NCI-H1092 (cell line): ENCODE measurements at regions not wholly inside any gene's neighbourhood (a gene's known extent, or its start where the extent isn't known, plus 50 kb on each side); places are given as distances from the start of the nearest gene placed in this dataset.
"Not testable (repeated sequence)": the region's sequence is repeated elsewhere in the genome, so short reads cannot be mapped to it uniquely, and the experiment has no call there.

Experiments
- DNase-seq: peaks from one replicate; lab custom pipeline; 2025; lab: John Stamatoyannopoulos, UW

DNA sequence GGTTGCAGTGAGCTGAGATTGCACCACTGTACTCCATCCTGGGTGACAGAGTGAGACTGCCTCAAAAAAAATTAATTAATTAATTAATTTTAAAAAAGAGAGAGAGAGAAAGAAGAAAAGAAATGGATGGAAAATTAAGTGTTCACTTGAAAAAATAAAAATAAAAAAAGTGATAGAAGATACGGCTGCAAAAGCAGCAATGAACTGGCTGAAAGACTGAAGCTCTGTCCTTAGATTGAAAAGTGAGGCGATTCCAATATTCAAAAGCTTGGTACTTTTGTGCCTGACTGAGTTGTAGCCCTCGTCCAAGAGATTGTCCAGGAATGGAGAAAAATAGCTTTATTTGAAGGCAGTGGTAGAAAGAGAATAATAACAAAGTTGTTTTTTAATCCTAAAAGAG is 154.6 kb downstream of the ADSS2 start:
- DNase-seq: no peak

DNA sequence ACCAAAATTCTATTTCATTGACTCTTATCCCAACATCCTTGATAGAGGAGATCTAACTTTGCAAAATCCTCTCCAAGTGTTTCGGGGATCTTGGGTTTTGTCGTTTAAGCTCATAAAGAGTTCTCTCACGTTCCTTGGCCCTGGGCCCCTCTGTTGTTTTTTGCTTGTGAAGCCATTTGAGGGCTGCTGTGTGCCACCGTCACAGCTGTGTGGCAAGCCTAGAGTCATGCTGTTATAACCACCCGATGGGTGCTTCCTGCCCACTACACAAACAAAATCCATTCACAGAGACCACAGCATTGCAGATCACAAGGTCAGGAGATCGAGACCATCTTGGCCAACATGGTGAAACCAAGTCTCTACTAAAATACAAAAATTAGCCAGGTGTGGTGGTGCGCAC is 154.1 kb downstream of the ADSS2 start:
- DNase-seq: no peak

DNA sequence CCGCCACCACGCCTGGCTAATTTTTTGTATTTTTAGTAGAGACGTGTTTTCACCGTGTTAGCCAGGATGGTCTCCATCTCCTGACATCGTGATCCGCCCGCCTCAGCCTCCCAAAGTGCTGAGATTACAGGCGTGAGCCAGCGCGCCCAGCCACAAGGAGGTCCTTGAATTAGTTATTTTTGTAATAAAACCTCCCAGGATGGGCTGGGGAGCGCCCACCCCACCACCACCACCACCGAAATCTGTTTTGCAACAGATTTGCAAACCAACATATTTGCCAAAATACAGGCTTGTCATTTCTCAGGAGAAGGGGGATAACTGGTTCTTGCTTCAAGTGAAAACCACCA is 151.7 kb downstream of the ADSS2 start:
- not testable (repeated sequence) for DNase-seq

DNA sequence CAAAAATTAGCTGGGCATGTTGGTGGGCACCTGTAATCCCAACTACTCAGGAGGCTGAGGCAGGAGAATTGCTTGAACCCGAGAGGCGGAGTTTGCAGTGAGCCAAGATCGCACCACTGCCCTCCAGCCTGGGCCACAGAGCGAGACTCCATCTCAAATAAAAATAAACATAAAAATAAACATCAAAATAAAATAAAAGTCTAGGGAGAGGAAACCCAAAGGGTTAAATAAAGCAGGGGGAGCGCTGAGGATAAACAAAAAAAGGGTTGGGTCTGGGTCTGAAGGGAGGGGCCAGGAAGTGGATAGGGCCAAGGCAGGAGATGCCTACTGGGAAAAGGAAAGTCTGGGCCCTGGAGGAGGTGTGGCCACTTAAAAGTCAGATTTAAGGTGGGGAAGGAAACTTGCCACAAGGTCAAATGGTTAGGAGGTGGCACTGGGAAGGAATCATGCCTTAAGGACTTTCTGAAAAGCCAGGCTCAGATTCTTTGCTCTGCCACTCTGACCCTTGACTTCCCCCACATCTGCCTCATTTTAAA is 150.0 kb downstream of the ADSS2 start:
- DNase-seq: no peak

DNA sequence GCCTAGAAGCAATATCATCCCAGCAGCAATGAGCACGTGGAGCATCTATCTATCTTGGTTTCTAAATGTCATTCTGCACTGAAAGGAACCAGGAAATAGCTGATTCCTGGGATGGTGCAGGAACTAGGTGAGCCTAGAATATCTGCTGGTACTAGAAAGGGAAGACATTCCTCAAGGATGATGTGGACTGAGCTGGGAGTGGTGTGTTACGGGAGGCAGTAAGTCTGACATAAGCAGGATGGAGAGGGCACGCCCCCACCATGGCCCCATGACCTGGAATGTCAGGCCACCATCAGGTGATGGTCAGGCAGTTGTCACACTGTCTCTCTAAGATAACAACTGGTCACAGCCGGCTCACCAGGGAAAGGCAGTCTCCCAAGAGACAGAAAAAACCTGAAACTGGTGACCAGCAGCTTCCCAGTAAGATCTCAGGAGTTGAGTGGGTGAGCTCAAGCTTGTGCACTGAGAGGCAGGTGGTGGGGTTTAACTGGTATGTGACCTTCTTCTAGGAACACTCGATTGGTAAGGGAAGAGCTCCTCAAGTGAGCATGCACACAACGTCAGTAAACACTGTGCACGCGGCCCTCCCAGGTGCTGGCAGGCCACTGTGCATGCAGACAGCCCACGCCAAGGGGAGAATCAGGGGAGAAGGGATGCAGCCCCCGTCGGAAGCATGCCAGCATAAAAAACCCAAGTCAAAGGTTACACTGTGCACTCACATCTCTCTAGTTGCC is 148.7 kb downstream of the ADSS2 start:
- DNase-seq: peak; percentile 12

DNA sequence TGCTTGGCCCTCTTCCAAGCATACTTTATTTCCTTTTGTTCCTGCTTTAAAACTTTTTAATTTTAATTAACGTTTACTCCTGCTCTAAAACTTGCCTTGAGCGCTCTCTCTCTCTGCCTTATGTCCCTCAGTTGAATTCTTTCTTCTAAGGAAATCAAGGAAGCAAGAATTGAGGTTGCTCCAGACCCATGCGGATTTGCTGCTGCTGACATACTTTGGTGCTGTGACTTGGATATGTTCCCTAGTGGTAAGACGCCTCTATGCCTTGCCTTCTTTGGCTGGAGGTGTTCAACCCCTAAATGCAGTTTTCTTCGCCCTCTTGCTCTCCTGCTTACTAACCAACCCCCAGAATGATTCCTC is 148.1 kb downstream of the ADSS2 start:
- DNase-seq: no peak

DNA sequence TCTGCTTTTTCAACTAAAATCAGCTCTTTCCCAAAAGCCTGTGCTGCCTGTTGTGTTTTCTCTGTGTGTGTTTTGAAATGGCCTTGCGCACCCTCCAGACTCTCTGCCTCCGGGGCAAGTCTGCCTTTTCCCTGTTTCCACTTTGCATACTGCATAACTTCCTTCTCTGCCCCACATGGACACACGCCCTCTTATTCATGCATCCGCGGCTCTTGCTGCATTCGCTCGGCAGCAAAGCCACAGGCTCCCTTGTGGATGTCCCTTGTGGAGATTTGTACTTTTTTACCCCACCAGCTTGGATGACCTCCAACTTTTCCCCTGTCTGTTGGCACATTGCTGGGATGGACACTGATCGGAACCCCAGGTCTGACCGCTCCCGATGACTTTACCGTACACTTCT is 147.6 kb downstream of the ADSS2 start:
- no peak for DNase-seq

DNA sequence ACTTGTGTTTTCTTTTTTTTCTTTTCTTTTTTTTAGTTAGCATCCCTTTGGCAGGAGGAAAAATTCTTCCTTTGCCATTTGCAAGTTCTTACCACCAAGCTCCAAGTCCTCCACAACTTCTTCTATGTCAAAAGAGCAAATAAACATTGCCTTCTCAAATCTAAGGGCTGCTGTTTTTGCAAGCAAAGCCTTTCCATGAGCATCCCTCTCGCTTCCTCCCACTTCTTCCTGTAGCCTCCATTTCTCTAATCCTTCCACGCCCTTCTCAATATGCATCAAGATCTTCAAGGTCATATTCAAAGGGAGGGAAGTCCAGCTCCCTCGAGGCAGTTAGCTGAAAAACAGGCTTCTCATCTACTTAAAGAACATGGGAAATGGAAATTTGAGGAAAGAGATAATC is 147.1 kb downstream of the ADSS2 start:
- no peak for DNase-seq

DNA sequence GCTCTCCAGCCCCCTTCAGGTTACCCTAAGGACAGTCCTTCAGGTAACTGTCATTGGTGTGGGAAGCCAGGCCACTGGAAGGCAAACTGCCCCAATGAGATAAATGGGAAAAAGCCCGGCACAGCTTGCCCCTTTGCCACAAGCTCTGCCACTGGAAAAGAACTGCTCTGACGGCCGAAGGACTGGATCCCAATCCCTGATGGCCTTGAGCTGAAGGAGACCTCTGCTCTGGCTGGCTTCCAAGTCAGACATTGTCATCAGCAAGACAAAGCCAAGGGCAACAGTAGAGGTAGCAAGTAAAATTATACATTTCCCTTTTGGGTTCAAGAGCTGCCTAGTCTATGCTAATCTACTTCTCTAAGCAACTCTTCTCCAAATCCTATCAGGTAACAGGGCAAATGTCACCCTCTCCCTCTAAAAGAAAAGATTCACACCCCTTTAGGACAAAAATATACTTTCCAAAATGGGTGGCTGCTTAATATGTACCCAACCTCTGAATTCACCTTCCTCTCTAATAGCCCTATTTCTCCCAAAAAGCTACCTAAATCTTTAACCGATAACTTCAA is 145.8 kb downstream of the ADSS2 start:
- no peak for DNase-seq

DNA sequence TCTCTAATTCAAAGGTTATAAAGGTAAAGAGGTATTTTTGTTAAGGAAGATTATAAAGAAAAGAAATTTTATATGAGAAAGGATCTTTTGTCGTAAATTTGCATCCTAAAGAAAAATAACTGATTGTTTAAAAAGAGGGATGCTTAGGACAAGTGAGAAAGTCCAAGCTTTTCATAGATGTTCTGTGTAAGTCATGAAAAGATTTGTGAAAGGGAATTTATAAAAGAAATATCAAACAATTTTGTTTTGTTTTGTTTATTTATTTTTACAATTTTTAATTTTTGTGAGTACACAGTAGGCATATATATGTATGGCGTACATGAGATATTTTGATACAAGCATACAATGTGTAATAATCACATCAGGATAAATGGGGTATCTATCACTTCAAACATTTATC is 145.2 kb downstream of the ADSS2 start:
- no peak for DNase-seq

DNA sequence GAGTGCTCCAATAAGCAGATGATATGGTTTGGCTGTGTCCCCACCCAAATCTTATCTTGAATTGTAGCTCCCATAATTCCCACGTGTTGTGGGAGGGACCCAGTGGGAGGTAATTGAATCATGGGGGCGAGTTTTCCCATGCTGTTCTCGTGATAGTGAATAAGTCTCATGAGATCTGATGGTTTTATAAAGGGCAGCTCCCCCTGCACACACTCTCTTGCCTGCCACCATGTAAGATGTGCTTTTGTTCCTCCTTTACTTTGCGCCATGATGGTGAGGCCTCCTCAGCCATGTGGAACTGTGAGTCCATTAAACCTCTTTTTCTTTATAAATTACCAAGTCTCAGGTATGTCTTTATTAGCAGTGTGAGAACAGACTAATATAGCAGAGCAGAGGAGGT is 142.5 kb downstream of the ADSS2 start:
- DNase-seq: not testable (repeated sequence)

DNA sequence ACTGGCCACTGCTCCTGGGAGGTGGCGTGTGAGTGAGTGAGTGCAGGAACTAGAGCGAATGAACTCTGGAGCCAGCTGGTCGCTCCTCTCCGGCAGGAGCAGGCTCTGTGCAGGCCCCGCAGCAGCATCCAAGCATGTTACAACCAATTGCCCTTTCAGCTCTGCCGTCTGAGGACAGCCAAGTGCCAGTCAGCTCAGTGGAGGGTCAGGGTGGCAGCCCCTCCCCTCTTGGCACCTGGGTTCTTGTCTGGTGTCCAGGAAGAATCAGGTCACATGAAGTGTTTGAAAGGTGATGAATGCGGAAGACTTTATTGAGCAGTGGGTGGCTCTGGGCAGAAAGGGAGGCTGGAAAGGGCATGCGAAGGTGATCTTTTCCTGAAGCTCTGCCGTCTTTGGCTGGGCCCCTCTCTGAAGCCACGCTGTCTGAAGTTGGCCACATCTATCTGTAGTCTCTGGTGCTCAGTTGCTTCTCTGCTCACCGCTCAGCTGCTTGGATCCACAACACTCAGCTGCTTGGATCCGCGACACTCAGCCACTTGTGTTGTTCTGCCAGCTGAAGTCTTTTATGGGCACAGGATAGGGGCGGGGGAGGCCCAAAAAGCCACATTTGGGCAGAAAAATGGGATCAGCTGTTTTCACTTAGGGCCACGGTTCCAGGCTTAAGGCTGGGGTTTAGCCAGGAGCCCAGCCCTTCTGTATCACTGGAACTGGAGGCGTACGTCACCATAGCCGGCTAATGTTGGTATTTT is 139.8 kb downstream of the ADSS2 start:
- no peak for DNase-seq

DNA sequence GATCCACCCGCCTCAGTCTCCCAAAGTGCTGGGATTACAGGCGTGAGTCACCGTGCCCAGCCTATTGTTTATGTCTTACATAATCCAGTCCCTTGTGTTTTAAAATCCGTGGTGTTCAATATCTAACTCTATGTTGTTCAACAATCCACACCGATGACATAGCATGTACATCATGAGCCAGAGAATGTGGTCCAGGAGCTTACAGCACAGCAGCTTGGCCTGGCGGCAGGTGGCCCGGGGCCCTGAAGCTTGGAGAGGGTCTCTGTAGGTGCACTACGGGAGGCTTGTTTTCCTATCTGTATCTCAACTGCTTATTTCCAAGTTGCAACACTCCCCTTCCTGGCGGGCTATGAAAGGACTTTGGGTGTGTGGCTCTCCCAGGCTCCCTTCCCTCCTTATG is 138.4 kb downstream of the ADSS2 start:
- no peak for DNase-seq

DNA sequence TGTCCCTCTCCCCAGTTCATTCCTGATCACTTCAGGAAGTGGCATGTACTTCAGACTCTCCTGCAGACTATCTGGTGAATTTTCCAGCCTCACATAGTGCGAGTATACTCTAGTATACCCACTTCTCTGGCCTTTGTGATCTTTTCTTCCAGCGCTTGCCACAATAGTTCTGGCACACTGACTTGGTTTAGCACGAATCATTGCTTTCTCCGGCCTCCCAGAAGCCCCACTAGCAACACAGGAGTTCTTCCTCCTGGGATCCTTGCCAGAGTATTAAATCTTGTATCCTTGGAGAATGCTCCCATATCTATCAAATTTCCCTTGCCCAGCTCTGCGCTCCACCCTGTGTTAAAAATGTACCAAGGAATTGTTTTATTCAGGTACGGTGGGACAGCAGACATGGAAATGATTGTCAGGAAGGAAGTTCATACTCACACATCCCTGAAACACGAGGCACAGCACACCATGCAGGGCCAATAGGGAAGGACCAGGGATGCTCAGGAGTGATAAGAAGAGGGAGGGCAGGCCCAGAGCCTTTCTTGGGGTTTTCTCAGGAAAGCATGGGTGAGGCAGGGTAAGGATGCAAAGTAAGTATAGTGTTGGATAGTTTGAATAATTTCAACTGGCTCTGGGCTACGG is 136.7 kb downstream of the ADSS2 start:
- DNase-seq: no peak

DNA sequence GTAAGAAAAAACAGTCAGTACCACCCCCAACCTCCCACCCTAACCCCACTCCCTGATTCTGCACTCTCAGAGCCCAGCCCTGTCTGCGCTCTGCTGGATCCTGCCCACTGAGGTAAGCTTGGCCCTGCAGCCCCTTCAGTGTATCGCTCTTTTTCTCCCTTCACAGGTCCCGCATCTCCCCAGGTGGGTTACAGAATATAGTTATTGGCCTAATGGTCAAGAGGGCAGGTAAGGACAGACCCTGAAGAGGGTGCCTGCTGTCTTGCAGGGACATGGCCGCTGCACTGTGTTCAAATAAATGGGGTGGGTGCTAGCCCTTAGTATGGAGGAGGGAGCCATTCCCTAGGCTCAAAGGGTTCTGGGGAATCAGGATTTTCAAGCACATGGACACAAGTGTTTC is 135.7 kb downstream of the ADSS2 start:
- DNase-seq: no peak

DNA sequence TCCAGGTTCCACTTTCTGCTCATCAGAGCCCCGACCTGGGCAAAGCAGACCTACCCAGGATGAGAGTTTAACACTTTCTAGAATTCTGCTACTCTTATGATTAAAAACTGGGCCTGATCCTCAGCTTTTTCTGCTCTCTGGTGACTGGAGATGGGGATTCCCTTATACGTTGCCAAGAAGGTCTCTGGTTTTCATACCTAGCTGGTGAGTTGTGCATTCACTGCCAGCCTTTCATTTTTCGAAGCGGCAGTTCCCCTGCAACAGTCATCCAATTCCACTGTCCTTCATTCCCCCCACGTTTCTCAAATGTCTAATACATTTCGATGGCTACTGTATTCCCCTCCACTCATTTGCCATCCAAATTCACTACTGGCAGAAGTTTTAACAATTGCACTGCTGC is 135.3 kb downstream of the ADSS2 start:
- no peak for DNase-seq

DNA sequence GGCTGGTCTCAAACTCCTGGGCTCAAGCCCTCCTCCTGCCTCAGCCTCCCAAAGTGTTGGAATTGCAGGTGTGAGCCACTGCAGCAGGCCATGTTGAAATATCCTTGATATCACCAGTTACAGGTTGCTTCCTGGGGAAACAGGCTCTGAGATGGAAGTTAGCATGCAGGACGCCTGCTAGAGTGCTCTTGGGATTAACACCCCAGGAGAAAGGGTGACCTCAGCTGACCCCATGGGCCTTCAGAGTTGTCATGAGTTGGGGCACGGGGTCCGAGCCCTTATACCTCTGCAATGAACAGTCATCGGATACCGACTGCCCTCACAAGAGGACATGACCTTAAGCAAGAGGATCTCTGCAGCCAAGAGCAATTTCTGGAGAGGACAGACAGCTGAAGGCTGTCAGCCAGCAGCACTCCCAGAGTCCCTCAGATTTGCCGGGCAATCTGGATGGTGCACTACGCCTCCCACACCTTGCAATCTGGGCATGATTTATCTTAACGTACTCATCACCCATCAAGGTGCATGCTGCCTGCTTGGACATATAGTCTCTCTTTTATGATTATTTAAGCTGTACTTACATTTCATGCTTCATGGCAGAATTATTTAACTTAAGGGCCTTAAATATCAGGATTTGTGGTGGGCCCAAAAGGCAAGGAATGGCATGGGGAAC is 134.6 kb downstream of the ADSS2 start:
- DNase-seq: no peak

DNA sequence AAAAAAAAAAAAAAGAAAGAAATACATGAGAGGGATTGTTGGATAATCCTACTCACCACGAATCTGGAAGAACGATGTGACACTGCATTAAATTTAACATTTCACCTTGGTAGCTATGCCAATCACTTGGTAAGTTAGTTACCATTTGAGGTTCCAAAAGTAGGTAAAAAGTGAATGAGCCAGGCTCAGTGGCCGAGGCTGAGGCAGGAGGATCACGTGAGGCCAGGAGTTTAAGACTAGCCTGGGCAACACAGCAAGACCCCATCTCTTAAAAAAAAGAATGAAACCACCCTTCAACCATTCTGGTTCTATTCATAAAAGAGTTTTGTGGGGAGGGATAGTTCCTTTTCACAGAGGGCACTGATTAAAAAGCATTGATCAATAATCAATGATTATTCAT is 133.6 kb downstream of the ADSS2 start:
- DNase-seq: no peak

DNA sequence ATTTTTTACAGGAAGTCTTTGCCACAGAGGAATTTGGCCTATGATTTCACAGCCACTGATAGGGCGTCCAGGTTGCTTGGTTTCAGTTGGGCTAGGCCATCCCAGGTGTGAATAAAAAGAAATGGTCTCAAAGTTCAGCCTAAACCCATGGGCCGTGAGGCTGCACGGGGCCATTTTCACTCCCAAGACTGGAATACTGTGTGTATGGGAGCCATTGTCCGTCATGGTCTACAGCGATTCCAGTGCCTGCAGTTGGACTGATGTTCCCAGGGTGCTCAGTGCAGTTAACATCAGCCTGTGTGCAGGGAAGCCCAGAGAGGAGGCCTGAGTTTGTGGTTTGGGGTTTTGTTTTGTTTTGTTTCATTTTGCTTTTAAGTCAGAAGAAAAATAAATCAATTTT is 133.2 kb downstream of the ADSS2 start:
- DNase-seq: no peak

DNA sequence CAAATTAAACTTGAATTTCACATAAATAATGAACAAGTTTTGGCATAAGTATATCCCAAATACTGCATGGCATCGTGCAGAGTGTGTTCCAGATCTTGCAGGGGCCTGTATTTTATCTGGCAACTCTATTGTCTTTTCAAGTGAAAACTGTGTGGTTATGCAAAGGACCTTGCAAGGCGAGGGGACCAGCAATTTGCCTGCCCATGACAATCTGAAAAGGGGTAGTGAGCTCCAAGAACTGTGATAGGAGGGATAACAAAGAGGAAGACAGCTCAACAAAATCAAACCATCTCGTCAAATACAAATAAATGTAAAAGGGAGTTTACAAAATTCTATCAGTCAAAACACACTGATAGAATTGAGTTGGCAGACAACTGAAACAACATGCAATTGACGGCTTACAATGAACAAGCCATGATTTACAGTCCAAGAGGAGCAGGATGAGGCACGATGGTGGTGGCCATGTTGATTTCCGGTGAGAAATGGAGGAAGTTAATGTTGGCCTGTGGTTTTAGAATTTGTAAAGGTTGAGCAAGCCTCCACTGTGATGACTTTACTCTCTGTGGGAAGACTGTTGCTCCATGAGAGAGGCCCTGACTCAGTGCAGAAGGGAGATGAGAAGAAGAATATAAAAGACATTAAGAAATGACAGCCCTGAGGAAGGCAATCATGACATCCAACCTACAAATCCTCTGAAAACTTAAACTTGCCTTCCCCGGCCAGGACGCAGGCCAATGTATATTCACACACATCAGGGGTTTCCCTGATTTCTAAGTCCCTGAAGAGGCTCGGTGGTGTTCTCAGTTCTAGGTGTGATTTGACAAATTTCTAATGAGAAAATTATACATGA is 132.2 kb downstream of the ADSS2 start:
- no peak for DNase-seq

DNA sequence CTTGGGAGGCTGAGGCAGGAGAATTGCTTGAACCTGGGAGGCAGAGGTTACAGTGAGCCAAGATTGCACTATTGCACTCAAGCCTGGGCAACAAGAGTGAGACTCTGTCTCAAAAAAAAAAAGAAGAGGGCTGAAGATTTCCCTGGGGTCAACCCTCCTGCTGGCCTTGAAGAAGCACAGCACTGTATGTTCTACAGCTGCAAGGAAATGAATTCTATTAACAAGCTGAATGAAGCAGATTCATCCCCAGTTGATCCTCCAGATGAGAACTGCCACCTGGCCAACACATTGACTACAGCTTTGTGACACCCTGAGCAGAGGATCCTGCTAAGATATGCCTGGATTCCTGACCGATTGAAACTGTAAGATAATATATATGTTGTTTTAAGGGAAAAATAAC is 129.5 kb downstream of the ADSS2 start:
- DNase-seq: no peak
